ENCODE measurements at regions not wholly inside any gene's neighbourhood (a gene's known extent, or its start where the extent isn't known, plus 50 kb on each side); places are given as distances from the start of the nearest gene placed in this dataset.

- Mint-ChIP-seq H3K4me1 (peaks cover 0 to 5% (median 1%) of the 10 kb centered on the region in 4 donors), H3K27me3 (peaks cover 0 to 5% of the 10 kb centered on the region in 2 donors), H3K4me3 (no peak overlapping the region), H3K27ac (no peak overlapping the region), H3K36me3 (no peaks in the 10 kb centered on the region), H3K9me3 (no peaks in the 10 kb centered on the region)
- Histone ChIP-seq H3K9me3 (ENCODE audit: control insufficient read depth in 1 of 2, low read length in 2 of 2) (no peaks in the 10 kb centered on the region), H3K4me3 (ENCODE audit: low read length in 2 of 2) (no peak overlapping the region), H3K36me3 (ENCODE audit: insufficient read depth, low read length) (no peaks in the 10 kb centered on the region), H3K27me3 (ENCODE audit: insufficient read depth, low read length) (no peaks in the 10 kb centered on the region), H3K27ac (ENCODE audit: low read depth, low read length) (no peak overlapping the region), H3K4me1 (ENCODE audit: insufficient read depth, low read length) (no peaks in the 10 kb centered on the region)
- ChIA-PET CTCF (ENCODE audit: partially characterized antibody) (no interaction called here), POLR2A (ENCODE audit: partially characterized antibody) (no interaction called here)
- DNase-seq: no peak
- intact Hi-C loops (cut with micrococcal nuclease): no loop called here
These were observed 86.1 kb upstream of the CHST15 start for GRCh38 chr10:124179308-124180043.

- Histone ChIP-seq H3K36me3 (ENCODE audit: insufficient read depth, low read length) (no peaks in the 10 kb centered on the region), H3K27ac (ENCODE audit: low read depth, low read length) (no peak overlapping the region), H3K4me3 (ENCODE audit: low read length in 2 of 2) (no peak overlapping the region), H3K27me3 (ENCODE audit: insufficient read depth, low read length) (no peaks in the 10 kb centered on the region), H3K4me1 (ENCODE audit: insufficient read depth, low read length) (no peaks in the 10 kb centered on the region), H3K9me3 (ENCODE audit: control insufficient read depth in 1 of 2, low read length in 2 of 2) (no peaks in the 10 kb centered on the region)
- Mint-ChIP-seq H3K4me1 (peaks cover 0 to 5% (median 1%) of the 10 kb centered on the region in 4 donors), H3K9me3 (no peaks in the 10 kb centered on the region), H3K27ac (no peak overlapping the region), H3K36me3 (no peaks in the 10 kb centered on the region), H3K27me3 (peaks cover 0 to 6% of the 10 kb centered on the region in 2 donors), H3K4me3 (no peak overlapping the region)
- ChIA-PET CTCF (ENCODE audit: partially characterized antibody) (no interaction called here), POLR2A (ENCODE audit: partially characterized antibody) (no interaction called here)
- no peak for DNase-seq
- intact Hi-C loops (cut with micrococcal nuclease): no loop called here
These were observed 83.8 kb upstream of the CHST15 start for GRCh38 chr10:124177180-124177518.

GRCh38 chr10:124176349-124177179, 83.2 kb upstream of the CHST15 start:
- Histone ChIP-seq H3K4me3 (ENCODE audit: low read length in 2 of 2) (no peak overlapping the region), H3K36me3 (ENCODE audit: insufficient read depth, low read length) (no peaks in the 10 kb centered on the region), H3K4me1 (ENCODE audit: insufficient read depth, low read length) (no peaks in the 10 kb centered on the region), H3K27me3 (ENCODE audit: insufficient read depth, low read length) (no peaks in the 10 kb centered on the region), H3K27ac (ENCODE audit: low read depth, low read length) (no peak overlapping the region), H3K9me3 (ENCODE audit: control insufficient read depth in 1 of 2, low read length in 2 of 2) (no peaks in the 10 kb centered on the region)
- no peaks in the 10 kb centered on the region for H3K9me3 Mint-ChIP-seq
- no peak for DNase-seq
- H3K4me1 Mint-ChIP-seq: peaks cover 0 to 5% (median 1%) of the 10 kb centered on the region in 4 donors
- H3K4me3 Mint-ChIP-seq: no peak overlapping the region
- H3K36me3 Mint-ChIP-seq: no peaks in the 10 kb centered on the region
- POLR2A ChIA-PET (ENCODE audit: partially characterized antibody): no interaction called here
- no peak overlapping the region for H3K27ac Mint-ChIP-seq
- CTCF ChIA-PET (ENCODE audit: partially characterized antibody): no interaction called here
- H3K27me3 Mint-ChIP-seq: peaks cover 0 to 6% of the 10 kb centered on the region in 2 donors
- intact Hi-C loops (cut with micrococcal nuclease): no loop called here

- CTCF ChIA-PET (ENCODE audit: partially characterized antibody): no interaction called here
- Histone ChIP-seq H3K4me3 (ENCODE audit: low read length in 2 of 2) (no peak overlapping the region), H3K36me3 (ENCODE audit: insufficient read depth, low read length) (no peaks in the 10 kb centered on the region), H3K27me3 (ENCODE audit: insufficient read depth, low read length) (no peaks in the 10 kb centered on the region), H3K9me3 (ENCODE audit: control insufficient read depth in 1 of 2, low read length in 2 of 2) (no peaks in the 10 kb centered on the region), H3K4me1 (ENCODE audit: insufficient read depth, low read length) (no peaks in the 10 kb centered on the region), H3K27ac (ENCODE audit: low read depth, low read length) (no peak overlapping the region)
- no peak overlapping the region for H3K27ac Mint-ChIP-seq
- no peak for DNase-seq
- no peaks in the 10 kb centered on the region for H3K9me3 Mint-ChIP-seq
- intact Hi-C loops (cut with micrococcal nuclease): no loop called here
- H3K27me3 Mint-ChIP-seq: peaks cover 0 to 6% of the 10 kb centered on the region in 2 donors
- peaks cover 0 to 5% (median 1%) of the 10 kb centered on the region in 4 donors for H3K4me1 Mint-ChIP-seq
- peak overlapping the region in 1 of 8 donors; percentile 2 for H3K4me3 Mint-ChIP-seq
- POLR2A ChIA-PET (ENCODE audit: partially characterized antibody): no interaction called here
- H3K36me3 Mint-ChIP-seq: no peaks in the 10 kb centered on the region
These were observed 82.4 kb upstream of the CHST15 start for GRCh38 chr10:124175701-124176348.

GRCh38 chr10:124174673-124175645, 81.6 kb upstream of the CHST15 start:
- H3K27ac ChIP-seq (ENCODE audit: low read depth, low read length): no peak overlapping the region
- Mint-ChIP-seq H3K4me3 (no peak overlapping the region), H3K9me3 (no peaks in the 10 kb centered on the region), H3K27me3 (peaks cover 0 to 6% of the 10 kb centered on the region in 2 donors), H3K27ac (peak overlapping the region in 1 of 7 donors; percentile 48), H3K4me1 (peaks cover 0 to 5% (median 1%) of the 10 kb centered on the region in 4 donors), H3K36me3 (no peaks in the 10 kb centered on the region)
- H3K4me1 ChIP-seq (ENCODE audit: insufficient read depth, low read length): no peaks in the 10 kb centered on the region
- no peaks in the 10 kb centered on the region for H3K36me3 ChIP-seq (ENCODE audit: insufficient read depth, low read length)
- POLR2A ChIA-PET (ENCODE audit: partially characterized antibody): no interaction called here
- CTCF ChIA-PET (ENCODE audit: partially characterized antibody): no interaction called here
- DNase-seq: no peak
- H3K9me3 ChIP-seq (ENCODE audit: control insufficient read depth in 1 of 2, low read length in 2 of 2): no peaks in the 10 kb centered on the region
- intact Hi-C loops (cut with micrococcal nuclease): no loop called here
- H3K27me3 ChIP-seq (ENCODE audit: insufficient read depth, low read length): no peaks in the 10 kb centered on the region
- H3K4me3 ChIP-seq (ENCODE audit: low read length in 2 of 2): no peak overlapping the region

- DNase-seq: no peak
- no peaks in the 10 kb centered on the region for H3K36me3 Mint-ChIP-seq
- no peaks in the 10 kb centered on the region for H3K9me3 ChIP-seq (ENCODE audit: control insufficient read depth in 1 of 2, low read length in 2 of 2)
- no peaks in the 10 kb centered on the region for H3K36me3 ChIP-seq (ENCODE audit: insufficient read depth, low read length)
- H3K27ac Mint-ChIP-seq: no peak overlapping the region
- no peak overlapping the region for H3K4me3 Mint-ChIP-seq
- peaks cover 0 to 5% (median 1%) of the 10 kb centered on the region in 4 donors for H3K4me1 Mint-ChIP-seq
- ChIA-PET CTCF (ENCODE audit: partially characterized antibody) (no interaction called here), POLR2A (ENCODE audit: partially characterized antibody) (no interaction called here)
- no peaks in the 10 kb centered on the region for H3K4me1 ChIP-seq (ENCODE audit: insufficient read depth, low read length)
- H3K27me3 Mint-ChIP-seq: peaks cover 0 to 6% of the 10 kb centered on the region in 2 donors
- intact Hi-C loops (cut with micrococcal nuclease): no loop called here
- H3K9me3 Mint-ChIP-seq: no peaks in the 10 kb centered on the region
- no peaks in the 10 kb centered on the region for H3K27me3 ChIP-seq (ENCODE audit: insufficient read depth, low read length)
- H3K4me3 ChIP-seq (ENCODE audit: low read length in 2 of 2): no peak overlapping the region
- no peak overlapping the region for H3K27ac ChIP-seq (ENCODE audit: low read depth, low read length)
These were observed 80.7 kb upstream of the CHST15 start for GRCh38 chr10:124174071-124174566.
